HG02884 (cell line): ENCODE measurements at regions not wholly inside any gene's neighbourhood (a gene's known extent, or its start where the extent isn't known, plus 50 kb on each side); places are given as distances from the start of the nearest gene placed in this dataset.

Experiments used
- ATAC-seq: cut with Tn5 transposase; IDR thresholded peaks from one replicate; pipeline ENCODE4 v1.9.1; 2021; ENCODE audit warnings: mild to moderate bottlenecking, moderate library complexity; ENCODE audit not compliant: unreplicated experiment

DNA sequence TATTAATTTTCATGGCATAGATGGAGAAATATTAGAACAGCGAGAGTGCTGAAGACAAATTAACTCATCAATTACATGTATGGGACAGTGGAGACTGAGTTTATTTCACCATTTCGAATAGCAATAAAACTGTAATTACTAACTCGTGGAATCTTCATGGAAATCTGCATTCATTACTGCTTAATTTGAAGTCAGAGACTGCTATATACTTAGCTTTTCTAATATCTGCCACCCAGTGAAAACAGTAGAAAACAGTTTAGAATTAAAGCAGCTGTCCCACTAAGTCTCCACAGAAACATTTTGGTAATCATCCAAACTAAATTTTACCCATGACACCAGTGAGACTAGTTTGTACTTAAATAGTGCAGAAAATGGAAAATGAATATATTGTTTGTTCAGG lies 56.8 kb downstream of the IZUMO3 start:
- no peak for ATAC-seq

DNA sequence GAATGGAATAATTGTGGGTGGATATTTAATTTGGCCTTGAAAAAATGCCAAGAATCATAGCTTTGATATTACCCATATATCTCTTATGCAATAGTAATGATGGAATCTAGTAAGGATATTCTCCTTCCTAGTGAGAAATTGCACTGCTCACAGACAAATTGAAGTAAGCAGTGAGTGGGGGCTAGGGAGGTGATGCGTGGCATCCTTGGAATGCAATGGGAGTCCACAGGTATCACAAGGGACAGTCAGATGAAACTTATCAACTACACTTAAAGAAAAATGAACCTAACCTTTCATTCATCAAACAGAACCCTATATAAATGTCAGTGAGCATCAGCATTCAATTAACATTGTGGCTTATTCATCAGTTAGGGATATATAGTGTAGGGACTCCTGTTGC lies 57.8 kb downstream of the IZUMO3 start:
- ATAC-seq = no peak

DNA sequence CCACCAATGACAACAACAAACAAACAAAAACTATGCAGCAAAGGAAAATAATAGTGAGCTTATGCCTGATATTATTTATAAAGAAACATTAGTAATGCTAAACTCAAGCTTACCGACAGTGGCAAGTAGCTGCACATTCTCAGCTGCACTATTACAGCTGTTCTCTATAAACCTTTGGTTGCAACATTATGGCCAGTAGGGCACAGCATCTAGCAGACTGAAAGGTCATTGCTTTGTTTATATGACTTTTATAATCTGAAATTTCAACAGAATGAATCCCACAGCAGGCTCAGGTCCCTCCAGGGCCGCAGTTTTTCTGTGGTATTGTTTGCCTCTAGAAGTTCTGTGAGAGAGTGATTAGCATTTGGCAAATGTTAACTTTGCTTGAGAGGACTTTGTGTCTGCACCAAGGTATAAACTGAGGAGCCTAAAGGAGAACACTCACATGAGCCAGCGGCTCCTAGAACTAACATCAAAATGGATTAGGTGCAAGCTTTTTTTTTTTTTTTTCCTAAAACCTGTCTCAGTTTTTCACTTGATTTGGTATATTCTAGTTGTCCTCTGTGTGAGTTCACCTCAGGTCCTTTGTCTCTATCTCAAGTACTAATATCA lies 58.3 kb downstream of the IZUMO3 start:
- no peak for ATAC-seq

DNA sequence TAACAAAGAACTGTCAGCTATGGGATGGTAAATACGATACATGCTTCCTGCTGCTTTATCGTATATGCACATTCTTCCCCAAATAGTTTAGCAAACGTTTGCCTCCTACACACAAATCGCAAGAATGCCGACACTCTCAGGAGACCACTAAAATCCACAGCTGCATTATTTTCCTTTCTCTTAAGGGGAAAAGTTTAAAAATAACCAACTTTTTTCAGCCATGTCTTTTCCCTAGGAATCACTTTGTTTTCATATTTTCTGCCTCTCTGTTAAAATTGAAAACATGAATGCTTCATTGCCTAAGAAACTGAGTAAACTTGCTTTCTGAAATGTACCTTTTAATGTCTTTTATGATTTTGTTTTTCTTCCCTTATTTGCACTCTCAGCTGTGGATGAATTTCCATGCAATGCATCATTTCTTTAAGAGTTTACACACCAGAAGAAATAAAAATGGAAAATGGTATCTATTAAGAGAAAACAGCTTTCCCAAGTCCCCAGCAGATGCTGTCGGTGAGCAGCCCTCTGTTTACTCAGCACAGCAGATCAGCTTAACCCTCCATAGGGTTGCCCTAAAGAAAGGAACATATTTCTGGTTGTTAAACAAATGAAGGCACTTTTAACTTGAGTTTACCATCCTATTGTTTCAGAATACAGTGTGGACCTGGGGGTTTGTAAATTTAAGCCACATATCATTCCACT lies 66.2 kb downstream of the IZUMO3 start:
- ATAC-seq = no peak

DNA sequence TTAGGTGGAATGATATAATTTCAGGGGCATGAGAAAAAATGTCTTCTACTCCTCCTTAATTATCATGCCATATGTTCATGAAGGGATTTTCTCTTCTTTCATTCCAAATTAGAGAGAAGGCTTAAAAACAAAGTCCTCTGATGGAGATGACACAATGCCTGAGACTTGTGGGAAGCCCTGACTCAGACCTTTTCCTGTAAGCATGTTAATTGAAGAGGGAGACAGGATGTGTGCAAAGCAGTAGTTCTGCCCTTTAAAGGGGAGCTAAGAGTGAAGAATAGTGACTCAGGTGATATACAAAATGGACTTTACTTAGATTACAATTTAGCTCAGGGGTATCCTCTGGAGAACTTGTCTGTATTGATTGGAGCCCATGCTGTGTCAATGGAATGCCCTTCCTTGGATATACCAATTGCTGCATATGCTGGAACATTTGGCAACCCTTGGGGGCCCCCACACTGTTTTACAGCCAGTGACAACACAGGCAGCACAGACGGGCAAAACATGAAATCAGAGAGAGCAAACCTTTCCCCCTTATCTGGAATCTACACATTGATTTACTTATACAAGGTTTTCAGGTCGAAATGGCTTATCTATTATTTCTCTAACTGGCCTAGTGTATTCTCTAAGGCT lies 81.3 kb downstream of the IZUMO3 start:
- no peak for ATAC-seq

DNA sequence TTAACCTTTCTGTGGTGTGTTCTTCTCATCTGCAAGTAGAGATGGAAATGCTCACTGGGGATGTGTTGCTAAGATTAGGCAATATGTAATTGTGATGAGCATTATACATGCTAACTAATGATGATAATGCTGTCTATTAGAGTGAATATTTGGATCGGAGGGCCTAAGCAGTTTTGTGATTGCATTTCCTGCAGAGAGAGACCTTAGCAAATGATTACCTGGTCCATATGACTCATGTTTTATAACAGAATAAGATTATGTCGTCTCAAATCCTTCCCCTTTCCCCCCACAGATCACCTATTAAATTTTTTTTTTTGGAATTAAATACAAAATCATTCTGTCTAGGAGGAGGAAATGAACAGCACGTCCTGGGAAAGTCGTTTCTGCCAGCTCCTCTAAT lies 82.7 kb downstream of the IZUMO3 start:
- ATAC-seq = no peak

DNA sequence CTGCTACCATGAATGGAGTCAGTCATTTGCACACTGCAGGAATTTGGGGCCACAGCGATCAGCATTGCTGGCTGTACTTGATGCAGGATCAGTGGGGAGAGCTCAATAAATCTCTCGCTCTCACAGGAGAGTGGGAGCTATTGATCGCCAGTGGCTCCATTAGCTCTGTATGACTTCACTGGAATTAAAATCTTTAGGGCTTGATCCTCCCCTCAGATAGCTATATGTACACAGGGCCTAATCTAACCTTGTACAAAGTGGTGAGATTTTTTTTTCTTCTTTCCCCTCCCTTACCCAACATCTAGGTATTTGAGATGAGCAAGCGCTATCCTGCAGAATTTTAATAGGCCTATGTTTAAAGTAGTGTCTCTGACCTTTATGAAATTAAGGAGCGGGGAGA lies 84.9 kb downstream of the IZUMO3 start:
- no peak for ATAC-seq

DNA sequence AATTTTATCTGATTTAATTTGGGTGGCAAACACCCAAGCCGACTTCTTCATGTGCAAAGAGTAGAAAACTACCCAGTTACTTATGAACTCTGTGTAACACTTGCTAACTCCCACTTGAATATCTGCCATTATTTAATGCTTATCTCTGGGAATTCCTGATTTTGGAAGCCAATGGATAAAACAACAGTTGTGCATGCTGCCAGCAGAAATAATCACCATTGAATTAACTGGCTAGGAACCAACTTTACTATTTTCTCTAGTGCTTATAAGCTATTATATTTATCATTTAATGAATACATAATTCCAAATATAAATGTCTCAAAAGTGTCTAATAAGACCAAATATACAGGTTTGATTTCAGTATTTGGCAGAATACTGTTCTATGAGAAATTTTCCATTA lies 85.7 kb downstream of the IZUMO3 start:
- ATAC-seq = no peak

DNA sequence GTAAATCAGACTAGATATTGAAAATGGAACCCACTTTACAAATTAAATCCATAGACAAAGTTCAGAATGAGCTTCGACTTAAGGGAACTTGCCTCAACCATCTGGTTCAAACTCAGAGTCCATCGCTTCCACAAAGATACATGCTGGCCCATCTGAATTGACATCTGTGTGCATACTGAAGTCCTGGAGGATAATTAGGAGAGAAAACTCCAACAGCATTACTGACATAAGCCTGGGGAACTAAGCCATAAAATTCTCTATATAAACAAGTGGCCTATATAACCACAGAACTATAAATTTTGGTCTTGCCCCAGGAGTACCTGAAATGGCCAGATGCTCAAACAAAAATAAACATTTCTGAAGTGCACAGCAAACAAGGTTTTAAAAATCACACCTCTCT lies 94.4 kb downstream of the IZUMO3 start:
- no peak for ATAC-seq

DNA sequence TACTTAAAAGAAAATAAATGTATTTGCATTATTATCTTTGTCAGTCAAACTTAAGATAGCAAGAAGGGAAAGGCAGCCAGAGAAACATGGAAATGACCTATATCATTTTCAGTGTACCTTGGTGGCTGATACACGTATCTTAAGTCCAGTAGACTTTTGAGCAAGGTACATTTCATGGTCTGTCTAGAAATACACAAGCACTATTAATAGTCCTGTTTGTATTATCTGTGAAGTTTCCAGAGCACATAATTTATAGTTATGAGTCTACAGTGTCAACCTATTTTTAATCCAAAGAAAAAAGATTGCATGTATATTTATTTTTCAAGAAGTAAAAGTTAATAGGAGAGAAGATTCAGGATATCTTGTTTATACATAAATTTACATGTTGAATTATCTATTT lies 95.7 kb downstream of the IZUMO3 start:
- ATAC-seq = no peak

DNA sequence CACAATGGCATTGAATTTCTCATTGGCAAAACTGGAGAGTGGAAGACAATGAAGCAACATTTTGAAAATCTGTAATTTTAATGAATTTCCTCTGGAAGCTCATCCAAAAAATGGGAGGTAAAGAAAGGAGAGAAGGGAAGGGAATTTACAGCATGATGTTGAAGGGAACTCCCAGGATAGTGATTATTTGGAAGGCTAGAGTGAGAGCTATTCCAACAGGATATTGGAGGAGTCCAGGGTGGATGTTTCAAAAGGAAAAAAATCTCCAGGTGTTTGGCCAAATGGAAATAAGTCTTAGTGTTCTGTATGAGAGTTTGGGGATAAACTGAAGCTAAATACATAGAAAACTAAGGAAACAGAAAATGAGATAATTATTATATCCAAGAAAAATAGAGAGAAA lies 106.2 kb downstream of the IZUMO3 start:
- ATAC-seq = no peak

DNA sequence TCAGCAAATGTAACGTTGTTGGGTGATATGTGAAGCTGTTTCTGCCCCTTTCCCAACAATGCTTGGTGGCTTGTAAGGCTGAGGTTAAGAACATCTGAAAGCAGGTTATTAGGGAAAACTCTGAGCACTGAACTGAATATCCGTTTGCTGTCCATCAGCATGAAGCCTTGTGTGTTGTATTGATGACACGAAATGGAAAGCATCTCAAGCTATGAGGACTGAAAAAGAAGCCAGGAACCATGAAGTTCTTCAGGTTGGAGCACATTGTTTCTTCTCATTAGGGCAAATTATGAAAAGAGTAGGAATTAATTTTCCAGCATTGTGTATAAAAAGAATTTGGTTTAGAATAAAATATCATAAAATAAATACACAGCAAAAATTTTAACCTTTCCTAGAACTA lies 106.8 kb downstream of the IZUMO3 start:
- ATAC-seq = no peak

DNA sequence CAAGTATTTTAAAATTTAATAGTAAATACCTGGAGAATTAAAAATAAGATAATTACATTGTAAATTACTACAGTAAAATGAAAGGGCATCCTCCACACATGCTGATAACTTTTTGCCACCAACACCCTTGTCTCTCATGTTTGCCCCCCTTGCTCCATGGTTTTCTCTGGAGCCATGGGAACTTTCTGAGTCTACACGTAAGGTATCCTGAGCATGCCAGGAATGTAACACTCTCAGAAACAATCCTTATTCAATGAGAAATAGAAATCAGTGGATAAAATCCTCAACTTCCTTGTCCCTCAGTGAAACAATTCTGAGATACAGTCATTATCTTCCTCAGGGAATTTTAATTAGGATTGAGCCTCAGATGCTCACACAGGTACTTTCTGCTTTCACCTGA lies 108.9 kb downstream of the IZUMO3 start:
- no peak for ATAC-seq

DNA sequence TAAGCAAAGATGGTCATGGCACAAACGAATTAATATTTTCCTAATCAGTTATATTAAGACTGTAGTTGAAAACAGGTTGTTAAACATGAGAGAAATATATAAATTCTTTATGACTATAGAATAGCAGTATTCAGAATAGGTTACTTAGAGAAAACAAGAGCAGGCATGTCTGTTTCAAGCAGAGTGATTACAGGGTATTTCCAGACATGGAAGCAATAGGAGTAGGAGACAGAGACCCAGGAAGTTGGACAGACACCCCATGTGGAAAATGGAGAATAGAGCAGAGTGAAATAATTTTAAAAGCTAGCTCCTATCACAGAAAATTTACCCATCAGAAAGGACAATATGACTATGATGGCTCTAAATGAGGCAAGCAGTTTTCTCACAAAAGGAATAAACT lies 111.5 kb downstream of the IZUMO3 start:
- no peak for ATAC-seq

DNA sequence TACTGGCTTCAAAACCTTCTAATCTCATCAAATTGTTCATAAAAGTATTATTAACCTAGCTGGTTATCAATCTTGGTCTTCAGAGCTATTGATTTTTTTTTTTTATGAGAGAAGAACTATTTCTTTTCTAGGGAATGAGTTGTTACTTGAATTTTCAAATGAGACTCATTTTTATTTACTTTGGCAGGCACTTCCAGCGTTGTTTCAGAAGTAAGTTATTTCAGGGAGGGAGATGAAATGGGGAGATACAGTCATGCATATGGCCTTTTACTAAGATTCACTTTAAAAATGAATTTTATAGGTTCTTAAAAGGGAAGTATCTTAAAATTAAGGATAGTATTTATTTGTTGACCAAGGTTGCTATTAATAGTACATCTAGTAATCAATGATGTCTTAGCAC lies 129.6 kb downstream of the IZUMO3 start:
- ATAC-seq = no peak

DNA sequence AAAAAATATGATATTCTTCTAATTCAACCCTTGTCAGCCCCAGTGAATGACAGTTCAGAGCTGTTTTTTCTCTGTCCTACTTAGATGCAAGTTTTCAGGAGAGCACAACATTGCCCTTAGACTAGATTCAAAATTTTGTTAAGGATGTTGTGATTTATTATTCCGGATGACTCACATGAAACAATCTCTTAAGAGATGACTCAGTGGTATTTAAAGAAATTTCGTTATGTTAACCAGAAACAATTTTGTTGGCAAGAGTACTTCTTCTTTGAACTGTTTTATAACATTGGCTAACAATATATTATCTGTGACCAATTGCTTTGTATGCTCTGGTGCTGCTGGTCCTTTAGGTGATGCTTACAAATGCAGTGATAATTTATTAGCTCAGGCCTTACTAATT lies 132.0 kb downstream of the IZUMO3 start:
- ATAC-seq = no peak

DNA sequence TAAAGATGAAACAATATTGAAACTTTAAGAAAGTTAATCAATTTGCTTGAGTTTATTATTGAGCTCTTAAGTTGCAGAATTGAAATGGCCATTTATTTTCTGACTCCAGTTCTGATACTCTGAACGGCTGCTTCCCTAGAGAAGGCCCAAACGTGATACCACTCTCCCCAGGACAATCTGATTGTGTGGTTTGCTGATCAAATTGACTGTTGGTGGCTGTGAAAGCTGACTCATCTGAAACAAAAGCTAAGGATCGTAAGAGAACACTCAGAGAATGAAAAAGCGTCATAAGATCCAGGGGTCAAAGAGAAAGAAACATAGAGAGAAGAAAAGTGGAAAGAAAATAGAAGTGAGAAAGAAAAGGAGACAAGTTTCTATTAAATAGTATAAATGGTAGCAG lies 147.2 kb downstream of the IZUMO3 start:
- no peak for ATAC-seq

DNA sequence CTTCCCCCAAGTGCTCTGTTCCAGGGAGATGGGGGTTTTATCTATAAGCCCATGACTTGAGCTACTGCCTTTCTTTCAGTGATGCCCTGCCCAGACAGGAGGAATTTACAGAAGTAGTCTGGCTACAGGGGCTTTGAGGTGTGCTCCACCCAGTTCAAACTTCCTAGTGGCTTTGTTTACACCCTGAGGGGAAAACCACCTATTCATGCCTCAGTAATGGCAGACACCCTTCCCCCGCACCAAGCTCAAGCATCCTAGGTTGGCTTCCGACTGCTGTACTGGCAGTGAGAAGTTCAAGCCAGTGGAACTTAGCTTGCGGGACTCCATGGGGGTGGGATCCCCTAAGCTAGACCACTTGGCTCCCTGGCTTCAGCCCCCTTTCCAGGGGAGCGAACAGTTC lies 154.6 kb downstream of the IZUMO3 start:
- no peak for ATAC-seq

DNA sequence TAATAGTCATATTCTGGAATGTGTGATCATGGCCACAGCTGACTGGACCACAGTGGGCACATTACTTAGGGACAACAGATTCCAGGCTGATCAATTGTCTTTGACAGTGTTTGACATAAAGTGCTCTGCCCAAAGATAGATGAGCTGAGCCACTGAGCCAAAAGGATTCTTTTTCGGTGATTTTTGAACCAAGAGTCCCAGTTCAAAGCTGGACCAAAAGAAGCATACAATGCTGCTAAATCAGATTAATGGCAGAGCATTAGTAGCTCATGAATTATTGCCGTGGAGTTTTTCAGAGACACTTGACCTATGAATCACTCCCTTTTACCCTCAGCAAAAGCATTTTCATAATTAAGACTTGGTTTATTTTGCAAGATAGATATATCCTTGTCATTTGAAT lies 160.6 kb downstream of the IZUMO3 start:
- no peak for ATAC-seq

DNA sequence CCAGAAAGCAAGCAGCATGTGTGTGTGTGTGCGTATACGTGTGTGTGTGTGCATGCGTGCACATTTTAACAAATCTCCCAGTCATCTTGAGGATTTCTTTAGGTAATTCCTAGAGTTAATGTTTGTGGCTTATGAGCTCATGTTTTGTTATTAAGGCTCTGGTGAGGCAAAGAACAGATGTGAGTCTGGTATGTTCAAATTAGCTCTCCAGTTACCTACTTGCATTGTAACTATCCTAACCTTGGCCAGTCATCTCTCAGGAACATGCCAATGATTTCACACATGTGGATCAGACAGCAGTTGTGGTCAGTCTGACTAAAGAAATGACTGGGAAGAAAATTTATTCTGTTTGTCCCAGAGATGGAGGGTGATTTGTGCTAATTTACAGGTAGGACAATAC lies 163.1 kb downstream of the IZUMO3 start:
- no peak for ATAC-seq

DNA sequence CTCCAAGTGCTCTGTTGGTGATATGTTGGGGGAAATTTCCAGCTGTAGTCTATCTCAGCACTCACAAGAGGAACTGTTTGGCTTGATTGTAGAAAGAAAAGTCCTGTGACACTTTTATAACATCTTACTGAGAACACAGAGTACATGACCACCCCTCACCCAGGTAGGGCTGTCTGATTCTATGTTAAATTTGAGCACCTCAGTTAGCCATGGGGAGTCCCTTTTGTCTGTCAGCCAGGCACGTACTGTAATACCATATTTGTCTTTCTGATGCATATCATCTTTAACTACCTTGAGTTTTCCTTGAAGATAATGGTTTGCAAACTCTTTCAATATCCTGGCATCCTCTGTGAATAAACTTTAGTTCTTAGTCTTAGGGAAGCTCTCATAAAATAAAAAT lies 164.5 kb downstream of the IZUMO3 start:
- no peak for ATAC-seq

DNA sequence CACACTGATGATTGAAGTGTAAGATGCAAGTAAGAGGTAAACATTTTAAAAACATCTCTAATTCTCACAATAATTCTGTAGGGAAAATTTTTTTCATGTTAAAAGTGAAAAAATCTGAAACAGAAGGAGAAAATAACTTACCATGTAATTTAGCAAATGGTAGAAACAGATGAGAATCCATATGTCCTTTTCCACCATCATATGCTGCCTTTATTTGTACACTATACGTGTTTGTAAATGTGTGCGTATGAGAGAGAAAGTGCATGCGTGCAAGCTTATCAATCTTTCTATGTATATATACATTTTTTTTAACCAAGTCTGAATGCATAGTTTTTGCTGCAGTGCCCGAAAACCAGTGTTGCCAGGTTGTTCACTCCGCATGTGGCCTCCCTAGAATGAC lies 186.7 kb downstream of the IZUMO3 start:
- no peak for ATAC-seq

DNA sequence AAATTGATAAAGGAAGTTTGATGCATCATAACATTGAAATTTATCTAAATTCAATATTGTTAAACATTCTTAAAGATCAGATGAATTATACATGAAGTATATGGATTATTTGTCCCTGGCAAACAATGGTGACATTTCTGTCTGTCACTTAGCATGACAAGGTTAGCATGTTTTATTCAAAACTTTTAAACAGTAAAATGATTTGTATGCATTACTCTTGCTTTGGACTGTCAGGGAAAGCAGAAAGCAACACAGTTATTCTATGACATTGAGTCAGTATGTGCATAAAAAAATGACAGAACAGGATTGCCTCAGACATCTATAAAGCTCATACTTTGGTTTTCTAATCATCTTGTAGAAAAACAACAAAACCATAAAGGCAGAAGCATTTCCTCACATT lies 193.7 kb downstream of the IZUMO3 start:
- ATAC-seq = no peak
